ENCODE measurements at regions not wholly inside any gene's neighbourhood (a gene's known extent, or its start where the extent isn't known, plus 50 kb on each side); places are given as distances from the start of the nearest gene placed in this dataset.

DNA sequence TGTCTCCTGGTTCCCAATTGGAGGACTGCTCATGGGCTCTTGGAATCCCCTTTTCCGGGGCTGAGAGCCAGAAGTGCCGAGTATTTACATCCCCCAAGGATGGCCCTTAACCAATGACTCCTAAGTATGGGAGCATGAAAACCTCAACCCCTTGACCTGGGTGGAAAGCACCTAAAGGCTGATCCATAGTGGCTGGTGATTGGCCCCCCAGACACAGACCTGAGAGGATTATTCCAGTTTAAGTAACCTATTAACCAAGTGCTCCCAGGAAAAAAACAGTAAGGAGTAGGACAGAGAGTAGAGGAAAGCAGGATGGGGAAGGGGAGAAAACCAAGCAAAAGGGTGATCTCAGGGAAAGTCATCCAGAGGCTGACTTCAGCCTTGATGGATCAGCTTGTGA, 206.1 kb upstream of the RND3 start:
- Histone ChIP-seq H3K4me3 (replicated peaks; ENCODE audit: low read depth, low read length) (no peak overlapping the region), H3K27me3 (replicated peaks; ENCODE audit: control insufficient read depth, insufficient read depth, low read length) (no peaks in the 10 kb centered on the region; the same call in 1 of the 2 replicates), H3K36me3 (ENCODE audit: control insufficient read depth, insufficient read depth, low read length) (no peaks in the 10 kb centered on the region)
- TF ChIP-seq, protein P1, sequence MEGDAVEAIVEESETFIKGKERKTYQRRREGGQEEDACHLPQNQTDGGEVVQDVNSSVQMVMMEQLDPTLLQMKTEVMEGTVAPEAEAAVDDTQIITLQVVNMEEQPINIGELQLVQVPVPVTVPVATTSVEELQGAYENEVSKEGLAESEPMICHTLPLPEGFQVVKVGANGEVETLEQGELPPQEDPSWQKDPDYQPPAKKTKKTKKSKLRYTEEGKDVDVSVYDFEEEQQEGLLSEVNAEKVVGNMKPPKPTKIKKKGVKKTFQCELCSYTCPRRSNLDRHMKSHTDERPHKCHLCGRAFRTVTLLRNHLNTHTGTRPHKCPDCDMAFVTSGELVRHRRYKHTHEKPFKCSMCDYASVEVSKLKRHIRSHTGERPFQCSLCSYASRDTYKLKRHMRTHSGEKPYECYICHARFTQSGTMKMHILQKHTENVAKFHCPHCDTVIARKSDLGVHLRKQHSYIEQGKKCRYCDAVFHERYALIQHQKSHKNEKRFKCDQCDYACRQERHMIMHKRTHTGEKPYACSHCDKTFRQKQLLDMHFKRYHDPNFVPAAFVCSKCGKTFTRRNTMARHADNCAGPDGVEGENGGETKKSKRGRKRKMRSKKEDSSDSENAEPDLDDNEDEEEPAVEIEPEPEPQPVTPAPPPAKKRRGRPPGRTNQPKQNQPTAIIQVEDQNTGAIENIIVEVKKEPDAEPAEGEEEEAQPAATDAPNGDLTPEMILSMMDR (IDR thresholded peaks at IDR 0.05; ENCODE audit: insufficient read depth, low read length, poor library complexity, severe bottlenecking), result no peak
- DNase-seq (ENCODE audit: extremely low read depth, insufficient read length), result no peak

DNA sequence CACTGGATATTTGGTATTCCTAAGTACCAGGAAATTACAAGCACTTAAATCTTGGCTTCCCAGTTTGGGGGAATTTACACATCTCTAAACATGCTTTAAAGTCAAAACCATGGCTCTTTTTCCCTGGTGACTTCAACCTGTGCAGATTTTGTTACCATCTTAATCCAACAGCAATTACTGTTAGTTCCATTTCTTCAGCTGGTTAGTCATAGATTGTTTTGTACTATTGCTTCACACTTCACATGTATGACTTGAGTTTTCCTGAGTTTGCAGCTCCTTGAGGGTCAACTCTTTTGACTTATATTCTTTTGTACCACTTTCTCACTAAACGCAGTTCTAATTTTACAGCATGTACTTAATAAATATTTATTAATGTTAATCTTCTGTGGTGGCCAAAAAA, 203.4 kb upstream of the RND3 start:
- Histone ChIP-seq H3K36me3 (ENCODE audit: control insufficient read depth, insufficient read depth, low read length) (no peaks in the 10 kb centered on the region), H3K27me3 (replicated peaks; ENCODE audit: control insufficient read depth, insufficient read depth, low read length) (no peaks in the 10 kb centered on the region; the same call in 1 of the 2 replicates), H3K4me3 (replicated peaks; ENCODE audit: low read depth, low read length) (no peak overlapping the region)
- no peak for DNase-seq (ENCODE audit: extremely low read depth, insufficient read length)
- TF ChIP-seq, protein P1 (IDR thresholded peaks at IDR 0.05; ENCODE audit: insufficient read depth, low read length, poor library complexity, severe bottlenecking), result no peak

DNA sequence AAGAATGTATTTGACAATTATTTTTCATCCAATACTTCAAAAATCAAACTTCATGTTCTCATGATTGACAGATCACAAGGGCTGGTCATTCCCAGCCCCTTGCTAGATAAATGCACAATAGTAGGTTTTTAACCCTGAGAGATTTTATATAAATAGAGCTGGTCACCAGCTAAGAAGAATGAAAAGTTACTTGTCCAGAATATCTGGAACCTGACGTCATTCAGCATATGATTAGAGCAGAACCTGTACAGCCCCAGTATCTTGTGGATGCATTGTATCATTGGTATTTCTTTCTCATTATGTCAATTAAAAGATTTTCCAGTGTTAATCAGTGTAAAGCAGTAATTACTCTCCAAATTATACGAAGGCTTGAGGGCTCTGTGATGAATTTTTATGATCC, 202.8 kb upstream of the RND3 start:
- no peak overlapping the region for H3K4me3 ChIP-seq (replicated peaks; ENCODE audit: low read depth, low read length)
- no peaks in the 10 kb centered on the region for H3K27me3 ChIP-seq (replicated peaks; ENCODE audit: control insufficient read depth, insufficient read depth, low read length)
- TF ChIP-seq, protein P1 (IDR thresholded peaks at IDR 0.05; ENCODE audit: insufficient read depth, low read length, poor library complexity, severe bottlenecking), result no peak
- DNase-seq (ENCODE audit: extremely low read depth, insufficient read length), result no peak
- no peaks in the 10 kb centered on the region for H3K36me3 ChIP-seq (ENCODE audit: control insufficient read depth, insufficient read depth, low read length)

DNA sequence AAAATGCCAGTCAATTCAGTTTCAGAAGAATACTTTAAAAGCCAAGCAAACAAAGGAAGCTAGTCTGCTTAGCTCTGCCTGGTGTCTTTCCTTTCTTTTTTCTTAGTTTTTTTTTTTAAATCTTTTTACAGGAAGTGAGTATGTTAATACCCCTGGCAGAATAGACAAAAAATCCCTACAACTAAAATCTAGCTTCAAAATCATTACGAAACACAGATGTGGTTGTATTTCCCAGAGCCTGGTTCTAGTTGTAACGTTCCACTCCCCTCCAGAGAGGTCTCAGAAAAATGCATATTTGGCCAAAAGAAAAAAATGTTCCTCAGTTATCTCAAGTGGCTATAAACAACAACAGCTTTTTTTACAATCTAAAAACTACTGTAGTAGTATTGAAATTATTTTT, 202.1 kb upstream of the RND3 start:
- no peak for DNase-seq (ENCODE audit: extremely low read depth, insufficient read length)
- TF ChIP-seq, protein P1 (IDR thresholded peaks at IDR 0.05; ENCODE audit: insufficient read depth, low read length, poor library complexity, severe bottlenecking), result no peak
- Histone ChIP-seq H3K36me3 (ENCODE audit: control insufficient read depth, insufficient read depth, low read length) (no peaks in the 10 kb centered on the region), H3K4me3 (replicated peaks; ENCODE audit: low read depth, low read length) (no peak overlapping the region), H3K27me3 (replicated peaks; ENCODE audit: control insufficient read depth, insufficient read depth, low read length) (no peaks in the 10 kb centered on the region)

DNA sequence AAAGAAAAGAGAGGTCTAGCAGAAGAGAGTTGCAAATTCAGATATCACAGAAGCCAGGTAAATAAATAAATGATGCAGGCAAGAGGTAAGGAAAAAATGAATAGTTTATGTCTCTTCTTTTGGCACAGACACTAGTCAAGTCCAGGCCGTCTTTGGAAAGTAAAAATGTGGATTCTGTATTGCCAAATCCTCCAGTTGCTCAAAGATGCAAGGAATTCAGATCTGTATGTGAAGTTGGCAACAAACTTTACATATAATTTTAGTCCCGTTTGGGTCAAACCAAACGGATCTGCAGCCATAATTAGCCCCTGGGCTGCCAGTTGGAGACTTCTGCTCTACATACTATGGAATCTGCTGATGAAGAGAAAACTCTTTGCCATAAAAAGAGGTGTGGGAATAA, 200.5 kb upstream of the RND3 start:
- no peak for DNase-seq (ENCODE audit: extremely low read depth, insufficient read length)
- Histone ChIP-seq H3K27me3 (replicated peaks; ENCODE audit: control insufficient read depth, insufficient read depth, low read length) (no peaks in the 10 kb centered on the region), H3K36me3 (ENCODE audit: control insufficient read depth, insufficient read depth, low read length) (no peaks in the 10 kb centered on the region), H3K4me3 (replicated peaks; ENCODE audit: low read depth, low read length) (no peak overlapping the region)
- TF ChIP-seq, protein P1 (IDR thresholded peaks at IDR 0.05; ENCODE audit: insufficient read depth, low read length, poor library complexity, severe bottlenecking), result no peak

DNA sequence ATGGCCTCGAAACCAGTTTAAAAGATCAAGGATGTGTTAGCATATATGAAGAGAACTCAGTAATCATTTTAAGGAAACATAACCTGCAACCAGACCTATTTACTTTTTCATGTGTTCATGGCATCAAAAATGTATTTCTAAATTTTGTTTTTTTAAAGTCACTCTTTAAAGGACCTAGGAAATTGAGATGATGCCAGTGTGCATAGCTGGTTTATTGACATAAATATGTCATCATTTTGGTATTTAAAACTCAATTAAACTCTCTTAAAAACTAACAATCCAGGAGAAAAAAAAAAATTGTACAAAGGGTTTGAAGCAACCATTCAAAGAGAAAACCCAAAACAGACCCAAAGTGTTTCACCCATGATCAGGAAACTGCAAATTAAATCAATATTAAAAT, 198.9 kb upstream of the RND3 start:
- Histone ChIP-seq H3K27me3 (replicated peaks; ENCODE audit: control insufficient read depth, insufficient read depth, low read length) (no peaks in the 10 kb centered on the region), H3K36me3 (ENCODE audit: control insufficient read depth, insufficient read depth, low read length) (no peaks in the 10 kb centered on the region), H3K4me3 (replicated peaks; ENCODE audit: low read depth, low read length) (no peak overlapping the region)
- TF ChIP-seq, protein P1 (IDR thresholded peaks at IDR 0.05; ENCODE audit: insufficient read depth, low read length, poor library complexity, severe bottlenecking), result no peak
- no peak for DNase-seq (ENCODE audit: extremely low read depth, insufficient read length)

Data from GM06990 (cell line).